ENCODE measurements at regions not wholly inside any gene's neighbourhood (a gene's known extent, or its start where the extent isn't known, plus 50 kb on each side); places are given as distances from the start of the nearest gene placed in this dataset.

DNA sequence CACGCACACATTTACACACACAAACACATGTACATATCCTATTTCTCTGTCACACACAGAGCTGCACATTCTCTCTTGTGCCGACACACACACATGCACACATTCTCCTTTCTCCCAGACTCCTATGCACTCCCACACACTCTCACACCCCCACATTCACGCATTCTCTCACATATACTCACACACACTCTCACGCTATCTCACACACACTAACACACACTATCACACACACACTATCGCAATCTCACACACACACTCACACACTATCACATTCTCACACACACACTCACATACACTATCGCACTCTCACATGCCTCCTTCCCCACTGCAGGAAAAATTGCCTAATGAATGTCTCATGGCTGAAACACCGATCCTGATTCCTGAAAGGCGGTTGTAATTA is 450.7 kb downstream of the AACS start:
- no peak for TF ChIP-seq CTCF (IDR thresholded peaks at IDR 0.05; ENCODE audit: control insufficient read depth, insufficient read depth, low read depth, low read length, missing control alignments)
- no peak for DNase-seq (ENCODE audit: low read depth)
- H3K4me3 ChIP-seq (ENCODE audit: control insufficient read depth, low read depth, low read length): no peak overlapping the region

- TF ChIP-seq CTCF (IDR thresholded peaks at IDR 0.05; ENCODE audit: control insufficient read depth, insufficient read depth, low read depth, low read length, missing control alignments): no peak
- no peak overlapping the region for H3K4me3 ChIP-seq (ENCODE audit: control insufficient read depth, low read depth, low read length)
- DNase-seq (ENCODE audit: low read depth): no peak
These were observed 452.8 kb downstream of the AACS start for GRCh38 chr12:125518074-125518473.

- H3K4me3 ChIP-seq (ENCODE audit: control insufficient read depth, low read depth, low read length): no peak overlapping the region
- no peak for TF ChIP-seq CTCF (IDR thresholded peaks at IDR 0.05; ENCODE audit: control insufficient read depth, insufficient read depth, low read depth, low read length, missing control alignments)
- no peak for DNase-seq (ENCODE audit: low read depth)
These were observed 453.9 kb downstream of the AACS start for GRCh38 chr12:125519026-125519651.

GRCh38 chr12:125525879-125526278 is 460.6 kb downstream of the AACS start:
- no peak for TF ChIP-seq CTCF (IDR thresholded peaks at IDR 0.05; ENCODE audit: control insufficient read depth, insufficient read depth, low read depth, low read length, missing control alignments)
- no peak for DNase-seq (ENCODE audit: low read depth)
- no peak overlapping the region for H3K4me3 ChIP-seq (ENCODE audit: control insufficient read depth, low read depth, low read length)

DNA sequence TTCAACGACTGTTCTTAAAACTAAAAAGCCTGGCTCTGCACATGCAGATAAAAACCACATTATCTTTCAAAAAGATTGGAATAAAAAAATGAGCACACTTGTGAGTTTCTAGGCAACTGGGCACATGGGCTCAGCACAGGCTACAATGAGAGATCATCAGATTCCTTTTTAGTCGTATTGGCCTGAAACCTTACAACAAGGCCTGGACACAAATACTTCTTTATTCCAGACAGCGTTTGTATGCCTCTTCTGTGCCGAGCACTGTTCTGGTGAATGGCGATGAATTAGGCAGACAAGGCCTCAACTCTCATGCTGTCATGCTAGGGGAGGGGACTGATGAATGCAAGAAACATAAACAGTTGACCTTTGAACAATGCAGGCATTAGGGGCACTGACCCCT is 463.0 kb downstream of the AACS start:
- TF ChIP-seq CTCF (IDR thresholded peaks at IDR 0.05; ENCODE audit: control insufficient read depth, insufficient read depth, low read depth, low read length, missing control alignments): no peak
- DNase-seq (ENCODE audit: low read depth): no peak
- H3K4me3 ChIP-seq (ENCODE audit: control insufficient read depth, low read depth, low read length): no peak overlapping the region

DNA sequence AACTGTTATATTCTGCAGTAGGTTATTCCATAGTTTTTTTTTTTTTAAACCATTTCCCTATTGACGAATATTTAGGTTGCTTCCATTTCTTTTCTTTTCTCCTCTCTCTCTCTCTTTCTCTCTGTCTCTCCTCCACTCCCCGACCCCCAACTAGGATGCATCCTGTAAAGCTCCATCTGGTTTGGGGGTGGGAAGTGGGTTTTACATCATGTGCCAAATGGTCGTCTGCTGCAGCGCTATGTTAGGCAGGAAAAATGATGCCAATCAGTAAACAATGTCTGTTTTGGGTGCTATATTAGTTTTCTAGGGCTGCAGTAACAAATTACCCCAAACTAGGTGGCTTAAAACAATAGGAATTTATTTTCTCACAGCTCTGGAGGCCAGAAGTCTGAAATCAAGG is 465.0 kb downstream of the AACS start:
- no peak for DNase-seq (ENCODE audit: low read depth)
- TF ChIP-seq CTCF (IDR thresholded peaks at IDR 0.05; ENCODE audit: control insufficient read depth, insufficient read depth, low read depth, low read length, missing control alignments): no peak
- no peak overlapping the region for H3K4me3 ChIP-seq (ENCODE audit: control insufficient read depth, low read depth, low read length)

GRCh38 chr12:125530876-125531275 is 465.6 kb downstream of the AACS start:
- TF ChIP-seq CTCF (IDR thresholded peaks at IDR 0.05; ENCODE audit: control insufficient read depth, insufficient read depth, low read depth, low read length, missing control alignments): no peak

More at GRCh38 chr12:125530876-125531275, 465.6 kb downstream of the AACS start:
- H3K4me3 ChIP-seq (ENCODE audit: control insufficient read depth, low read depth, low read length): no peak overlapping the region
- DNase-seq (ENCODE audit: low read depth): no peak
